NCI-H1417 (cell line): ENCODE measurements at regions not wholly inside any gene's neighbourhood (a gene's known extent, or its start where the extent isn't known, plus 50 kb on each side); places are given as distances from the start of the nearest gene placed in this dataset.

Experiments used
- DNase-seq, 3 experiments: peaks; one replicate each; lab custom pipeline; 2025; lab: John Stamatoyannopoulos, UW

GRCh38 chr13:90070362-90070761, 1277.1 kb upstream of the MIR17HG start:
- no peak for DNase-seq

- no peak for DNase-seq
These were observed 1276.5 kb upstream of the MIR17HG start for GRCh38 chr13:90070837-90071525.

DNA sequence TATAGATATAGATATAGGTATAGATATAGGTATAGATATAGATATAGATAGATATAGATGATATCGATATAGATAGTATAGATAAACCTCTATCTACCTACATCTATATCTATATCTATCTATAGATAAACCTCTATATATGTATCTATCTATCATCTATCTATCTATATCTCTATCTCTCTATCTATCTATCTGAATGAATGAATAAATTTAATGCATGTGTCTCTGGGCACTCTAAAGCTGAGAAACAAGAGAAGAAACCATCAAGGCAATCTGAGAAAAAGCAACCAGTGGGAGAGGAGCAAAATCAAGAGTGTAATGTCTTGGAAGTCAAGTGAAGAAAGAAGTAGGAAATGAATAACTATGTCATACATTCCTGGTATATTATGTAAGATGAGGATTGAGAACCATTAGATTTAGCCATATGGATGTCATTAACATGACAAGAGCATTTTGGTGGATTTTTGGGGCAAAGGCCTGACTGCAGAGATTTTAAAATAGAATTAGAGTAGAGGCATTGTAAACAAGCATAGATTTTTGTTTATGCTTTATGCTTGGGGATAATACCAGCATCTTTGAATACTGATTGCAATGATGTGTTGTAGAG, 1262.7 kb upstream of the MIR17HG start:
- DNase-seq, result no peak

- no peak for DNase-seq
These were observed 1258.4 kb upstream of the MIR17HG start for GRCh38 chr13:90089051-90089450.

- no peak for DNase-seq
These were observed 1255.9 kb upstream of the MIR17HG start for GRCh38 chr13:90091611-90092010.

DNA sequence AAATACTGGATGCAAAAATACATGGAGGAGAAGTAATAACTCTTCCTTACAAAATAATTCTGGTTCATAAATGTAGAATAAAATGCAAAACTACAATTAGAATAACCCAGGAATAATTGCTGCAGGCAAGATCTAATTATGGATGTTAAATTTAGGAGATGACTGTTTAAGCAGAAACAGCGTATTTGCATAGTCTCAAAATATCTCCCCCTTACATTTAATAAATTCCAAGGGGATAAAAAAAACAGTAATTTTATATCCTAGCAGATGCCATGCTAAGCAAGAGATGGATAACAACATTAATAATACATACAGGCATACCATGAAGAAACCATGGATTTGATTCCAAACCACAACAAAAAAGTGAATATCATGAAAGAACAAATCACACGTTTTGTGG, 1253.1 kb upstream of the MIR17HG start:
- DNase-seq, result no peak

GRCh38 chr13:90098577-90098976, 1248.9 kb upstream of the MIR17HG start:
- DNase-seq, result no peak

- DNase-seq, result no peak
These were observed 1247.6 kb upstream of the MIR17HG start for GRCh38 chr13:90099847-90100246.

GRCh38 chr13:90103099-90103784, 1244.2 kb upstream of the MIR17HG start:
- no peak for DNase-seq

GRCh38 chr13:90104764-90105163, 1242.7 kb upstream of the MIR17HG start:
- DNase-seq, result no peak

DNA sequence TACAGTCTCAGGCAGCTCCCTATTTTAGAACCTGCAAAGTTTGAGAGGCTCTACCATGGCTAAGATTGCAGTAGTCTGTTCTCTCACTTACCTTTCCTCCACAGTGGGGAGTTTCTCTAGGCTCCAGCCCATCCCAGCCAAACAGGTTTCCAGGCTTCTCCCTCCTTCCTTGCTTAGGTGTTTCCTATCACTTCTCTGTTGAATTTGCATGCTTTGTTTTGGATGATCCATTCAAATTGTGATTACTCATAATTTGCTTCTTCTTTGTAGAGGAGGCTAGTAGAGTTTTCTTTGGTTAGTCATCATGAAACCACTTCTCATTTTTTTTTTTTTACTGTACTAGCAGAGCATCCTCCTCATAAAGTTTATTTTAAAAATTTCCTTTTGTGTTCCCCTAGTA, 1242.2 kb upstream of the MIR17HG start:
- DNase-seq, result no peak

GRCh38 chr13:90105849-90106496, 1241.5 kb upstream of the MIR17HG start:
- no peak for DNase-seq

- DNase-seq, result no peak
These were observed 1239.8 kb upstream of the MIR17HG start for GRCh38 chr13:90107661-90108060.

DNA sequence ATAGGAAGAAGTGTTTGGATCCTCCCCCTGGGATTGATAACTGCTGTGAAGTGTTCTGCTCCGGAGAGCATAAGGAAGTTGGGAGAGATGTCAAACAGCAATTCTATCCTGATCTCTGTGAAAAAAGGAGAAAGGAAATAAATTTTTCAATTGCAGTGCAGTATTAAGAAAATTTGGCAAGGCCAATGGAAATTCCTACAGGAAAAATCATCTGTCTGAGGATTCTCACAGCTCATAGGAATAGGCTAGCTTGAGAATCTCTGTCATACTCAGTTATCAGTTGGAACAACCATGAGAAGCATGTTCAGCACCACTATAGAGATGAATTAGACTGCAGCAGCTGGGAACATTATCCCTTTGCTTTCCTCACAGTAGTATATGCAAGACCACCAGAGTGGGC, 1238.9 kb upstream of the MIR17HG start:
- DNase-seq, result no peak

DNA sequence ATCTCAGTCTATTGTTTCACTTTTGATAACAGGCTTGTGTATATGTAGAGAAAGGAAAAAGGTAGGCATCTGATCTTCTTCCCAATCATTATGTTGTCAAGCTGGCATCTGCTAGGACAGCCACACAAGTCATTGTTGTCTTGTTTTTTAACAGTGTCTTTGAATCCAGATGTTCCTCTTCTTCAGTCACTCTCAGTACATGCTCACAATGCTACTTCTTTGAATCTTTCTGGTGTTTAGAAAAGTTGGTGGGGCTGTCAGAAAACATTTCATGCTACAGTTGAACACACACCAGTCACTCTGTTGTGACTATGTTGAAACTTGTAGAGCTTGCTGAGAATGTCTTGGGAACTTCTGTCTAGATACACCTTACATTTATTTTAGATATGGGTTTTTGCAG, 1231.4 kb upstream of the MIR17HG start:
- DNase-seq, result no peak

GRCh38 chr13:90118467-90119071, 1228.9 kb upstream of the MIR17HG start:
- DNase-seq, result no peak

GRCh38 chr13:90120026-90120425, 1227.5 kb upstream of the MIR17HG start:
- peak; percentile 23 to 78 (median 27) for DNase-seq

DNA sequence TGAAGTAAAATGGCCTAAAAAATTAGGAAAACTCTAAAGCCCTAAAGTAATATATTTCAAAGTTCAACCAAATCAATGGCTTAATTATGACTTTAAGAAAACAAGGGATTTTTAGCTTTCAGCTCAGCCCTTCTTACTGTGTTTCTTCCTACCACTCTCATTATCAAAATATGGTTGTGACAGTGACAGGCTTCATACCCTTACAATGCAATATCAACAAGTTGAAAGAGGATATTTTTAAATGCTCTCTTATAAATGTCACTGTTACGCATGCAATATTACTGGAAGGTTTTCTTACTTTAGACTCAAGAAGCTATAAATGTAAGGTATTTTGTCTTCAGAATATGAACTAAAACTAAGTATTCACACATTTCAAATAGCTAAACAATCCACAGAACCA, 1225.7 kb upstream of the MIR17HG start:
- no peak for DNase-seq

GRCh38 chr13:90122531-90122930, 1225.0 kb upstream of the MIR17HG start:
- DNase-seq, result no peak

DNA sequence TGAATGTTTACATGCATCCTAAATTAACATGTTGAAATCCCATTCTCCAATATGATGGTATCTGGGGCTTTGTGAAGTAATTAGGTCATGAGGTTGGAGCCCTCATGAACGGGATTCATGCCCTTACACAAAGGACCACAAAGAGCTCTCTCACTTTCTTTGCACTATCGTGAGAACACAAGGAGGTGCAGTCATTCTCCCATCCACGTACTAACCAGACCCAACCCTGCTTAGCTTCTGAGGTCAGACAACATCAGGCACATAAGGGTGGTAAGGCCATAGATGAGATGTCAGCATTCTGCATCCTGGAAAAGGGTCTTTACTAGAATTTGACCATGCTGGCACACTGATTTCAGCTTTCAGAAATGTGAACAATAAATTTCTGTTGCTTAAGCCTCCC, 1211.9 kb upstream of the MIR17HG start:
- DNase-seq, result no peak

DNA sequence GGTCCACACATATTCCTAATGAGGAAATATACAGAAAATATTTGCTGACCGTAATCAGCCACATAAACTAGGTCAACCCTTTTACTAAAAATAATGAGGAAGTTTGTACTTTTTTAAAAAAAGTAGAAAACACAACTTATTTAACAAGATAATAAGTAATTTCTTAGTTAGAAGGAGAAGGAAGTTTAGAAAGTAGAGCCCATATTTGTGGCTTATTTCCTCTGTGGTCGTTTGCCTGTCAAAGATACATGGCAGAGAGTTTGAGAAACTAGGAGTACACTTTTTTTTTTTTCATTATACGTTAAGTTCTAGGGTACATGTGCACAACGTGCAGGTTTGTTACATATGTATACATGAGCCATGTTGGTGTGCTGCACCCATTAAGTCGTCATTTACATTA, 1205.2 kb upstream of the MIR17HG start:
- no peak for DNase-seq

- DNase-seq, result no peak
These were observed 1193.1 kb upstream of the MIR17HG start for GRCh38 chr13:90154311-90154960.
